ENCODE measurements at regions not wholly inside any gene's neighbourhood (a gene's known extent, or its start where the extent isn't known, plus 50 kb on each side); places are given as distances from the start of the nearest gene placed in this dataset.

- DNase-seq (ENCODE audit: low read depth, low spot score): no peak
Measured at GRCh38 chr2:223107825-223108224, 55.8 kb downstream of the KCNE4 start.

GRCh38 chr2:223108351-223109050 is 56.5 kb downstream of the KCNE4 start:
- TF ChIP-seq, protein P1, sequence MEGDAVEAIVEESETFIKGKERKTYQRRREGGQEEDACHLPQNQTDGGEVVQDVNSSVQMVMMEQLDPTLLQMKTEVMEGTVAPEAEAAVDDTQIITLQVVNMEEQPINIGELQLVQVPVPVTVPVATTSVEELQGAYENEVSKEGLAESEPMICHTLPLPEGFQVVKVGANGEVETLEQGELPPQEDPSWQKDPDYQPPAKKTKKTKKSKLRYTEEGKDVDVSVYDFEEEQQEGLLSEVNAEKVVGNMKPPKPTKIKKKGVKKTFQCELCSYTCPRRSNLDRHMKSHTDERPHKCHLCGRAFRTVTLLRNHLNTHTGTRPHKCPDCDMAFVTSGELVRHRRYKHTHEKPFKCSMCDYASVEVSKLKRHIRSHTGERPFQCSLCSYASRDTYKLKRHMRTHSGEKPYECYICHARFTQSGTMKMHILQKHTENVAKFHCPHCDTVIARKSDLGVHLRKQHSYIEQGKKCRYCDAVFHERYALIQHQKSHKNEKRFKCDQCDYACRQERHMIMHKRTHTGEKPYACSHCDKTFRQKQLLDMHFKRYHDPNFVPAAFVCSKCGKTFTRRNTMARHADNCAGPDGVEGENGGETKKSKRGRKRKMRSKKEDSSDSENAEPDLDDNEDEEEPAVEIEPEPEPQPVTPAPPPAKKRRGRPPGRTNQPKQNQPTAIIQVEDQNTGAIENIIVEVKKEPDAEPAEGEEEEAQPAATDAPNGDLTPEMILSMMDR (IDR thresholded peaks at IDR 0.05; ENCODE audit: low read depth, low read length): no peak
- H3K4me3 ChIP-seq (ENCODE audit: low read depth, low read length): no peak overlapping the region
- DNase-seq (ENCODE audit: low read depth, low spot score): peak; percentile 7
- in situ Hi-C loops (cut with HindIII; ENCODE audit: low sequenced_read_pairs): no loop called here

More at GRCh38 chr2:223107825-223108224, 55.8 kb downstream of the KCNE4 start:
- H3K4me3 ChIP-seq (ENCODE audit: low read depth, low read length): no peak overlapping the region
- TF ChIP-seq, protein P1 (IDR thresholded peaks at IDR 0.05; ENCODE audit: low read depth, low read length): no peak
- in situ Hi-C loops (cut with HindIII; ENCODE audit: low sequenced_read_pairs): no loop called here

DNA sequence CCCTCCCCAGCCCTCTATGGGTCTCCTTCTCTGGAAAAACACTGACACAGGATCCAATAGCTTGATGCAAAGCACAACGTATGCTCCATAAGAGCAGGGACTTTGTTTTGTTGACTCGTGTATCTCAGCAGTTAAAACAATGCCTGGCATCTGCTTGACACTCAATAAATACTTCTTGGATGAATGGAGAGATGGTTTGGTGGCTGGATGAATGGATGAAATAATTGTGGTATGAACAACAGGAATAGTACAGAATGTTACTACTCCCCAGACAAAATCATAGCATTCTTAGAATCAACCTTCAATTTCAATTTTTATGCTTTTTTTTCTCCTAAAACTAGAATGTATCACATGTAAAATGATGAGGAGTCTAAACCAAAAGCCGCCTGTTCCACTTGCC is 57.4 kb downstream of the KCNE4 start:
- peak; percentile 70 for DNase-seq (ENCODE audit: low read depth, low spot score)
- in situ Hi-C loops (cut with HindIII; ENCODE audit: low sequenced_read_pairs): no loop called here
- no peak overlapping the region for H3K4me3 ChIP-seq (ENCODE audit: low read depth, low read length)
- TF ChIP-seq, protein P1 (IDR thresholded peaks at IDR 0.05; ENCODE audit: low read depth, low read length): no peak

DNA sequence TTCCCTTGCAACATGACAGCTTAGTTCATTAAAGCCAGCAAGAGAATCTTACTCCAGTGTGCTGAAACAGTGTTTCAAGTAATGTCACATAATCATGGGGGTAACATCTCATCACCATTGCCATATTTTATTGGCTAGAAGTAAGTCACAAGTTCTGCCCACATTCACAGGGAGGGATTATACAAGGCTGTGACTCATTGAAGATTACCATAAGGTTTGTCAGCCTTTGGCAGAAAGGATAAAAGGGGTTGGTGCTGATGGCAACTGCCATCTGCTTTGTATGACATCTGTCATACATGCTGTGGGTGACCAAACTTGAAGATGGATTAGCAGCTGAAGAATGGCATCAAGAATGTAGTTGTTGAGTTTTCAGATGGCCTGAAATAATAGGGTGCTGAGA is 61.2 kb downstream of the KCNE4 start:
- no peak overlapping the region for H3K4me3 ChIP-seq (ENCODE audit: low read depth, low read length)
- DNase-seq (ENCODE audit: low read depth, low spot score): peak; percentile 22
- TF ChIP-seq, protein P1 (IDR thresholded peaks at IDR 0.05; ENCODE audit: low read depth, low read length): no peak
- in situ Hi-C loops (cut with HindIII; ENCODE audit: low sequenced_read_pairs): no loop called here

DNA sequence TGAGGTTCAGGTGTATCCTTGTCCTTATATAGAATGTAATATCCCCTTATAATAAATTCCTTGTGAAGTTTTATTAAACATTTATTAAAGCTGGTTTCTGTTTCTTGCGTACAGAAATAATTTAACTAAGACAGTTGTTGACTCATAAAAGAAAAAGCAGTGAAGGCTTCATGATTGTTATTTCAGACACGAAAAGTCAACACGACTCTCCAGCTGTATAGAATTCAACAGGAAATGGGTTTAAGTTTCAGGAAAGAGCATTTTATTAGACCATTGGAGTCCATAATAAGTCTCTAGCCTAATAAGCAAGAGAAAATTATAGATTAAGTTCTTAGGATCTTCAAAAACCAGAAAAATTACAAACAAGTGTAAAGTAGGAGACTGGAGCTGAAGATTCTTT is 62.2 kb downstream of the KCNE4 start:
- in situ Hi-C loops (cut with HindIII; ENCODE audit: low sequenced_read_pairs): no loop called here

GRCh38 chr2:223114917-223115316 is 62.9 kb downstream of the KCNE4 start:
- H3K4me3 ChIP-seq (ENCODE audit: low read depth, low read length): no peak overlapping the region
- in situ Hi-C loops (cut with HindIII; ENCODE audit: low sequenced_read_pairs): no loop called here
- no peak for DNase-seq (ENCODE audit: low read depth, low spot score)
- TF ChIP-seq, protein P1 (IDR thresholded peaks at IDR 0.05; ENCODE audit: low read depth, low read length): no peak

More for the DNA sequence above, 62.2 kb downstream of the KCNE4 start:
- TF ChIP-seq, protein P1 (IDR thresholded peaks at IDR 0.05; ENCODE audit: low read depth, low read length): no peak
- no peak overlapping the region for H3K4me3 ChIP-seq (ENCODE audit: low read depth, low read length)
- peak; percentile 66 for DNase-seq (ENCODE audit: low read depth, low spot score)
